ENCODE measurements at regions not wholly inside any gene's neighbourhood (a gene's known extent, or its start where the extent isn't known, plus 50 kb on each side); places are given as distances from the start of the nearest gene placed in this dataset.

DNA sequence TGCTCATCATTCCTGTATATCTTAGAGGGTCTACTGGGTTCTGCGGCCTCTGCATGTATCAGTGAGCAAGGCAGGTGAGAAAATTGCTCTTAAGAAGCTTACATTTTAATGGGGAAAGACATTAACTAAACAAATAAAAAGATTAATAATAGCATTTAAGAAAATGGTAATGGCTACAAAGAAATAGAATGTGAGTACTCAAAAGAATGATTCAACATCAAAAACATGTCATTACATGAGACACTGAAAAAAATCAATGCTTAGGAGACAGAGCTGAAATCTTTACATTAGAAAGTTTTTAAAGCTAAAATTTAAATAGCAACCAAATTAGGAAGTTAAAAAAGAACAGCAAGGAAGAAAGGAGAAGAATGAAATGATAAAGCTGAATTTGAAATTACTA lies 146.9 kb upstream of the PHACTR1 start:
- ChIA-PET CTCF (no interaction called here), POLR2A (no interaction called here)
- H3K9me3 Mint-ChIP-seq (ENCODE audit: insufficient read depth) = peaks cover 11% of the 10 kb centered on the region
- H3K27ac ChIP-seq (ENCODE audit: low read length in 2 of 2) = no peak overlapping the region
- no peaks in the 10 kb centered on the region for H3K4me1 ChIP-seq (ENCODE audit: control insufficient read depth in 2 of 2, insufficient read depth in 2 of 2, low read length in 2 of 2)
- no peak for DNase-seq
- no peak overlapping the region for H3K4me2 ChIP-seq (replicated peaks; ENCODE audit: low read depth, low read length, poor library complexity, severe bottlenecking)
- no peak overlapping the region for H2AFZ ChIP-seq (ENCODE audit: insufficient read depth, low read depth, low read length, poor library complexity, severe bottlenecking)
- no peak overlapping the region for H3K27ac Mint-ChIP-seq
- no peaks in the 10 kb centered on the region for H3K27me3 ChIP-seq (replicated peaks in 1 of 4; ENCODE audit: control extremely low read depth in 1 of 4, control insufficient read depth in 3 of 4, insufficient read depth in 4 of 4, low read length in 3 of 4)
- peaks cover under 1% of the 10 kb centered on the region for H3K27me3 Mint-ChIP-seq
- H3K4me1 Mint-ChIP-seq = no peaks in the 10 kb centered on the region
- H4K20me1 ChIP-seq (ENCODE audit: control insufficient read depth, insufficient read depth, low read length, poor library complexity, severe bottlenecking) = no peaks in the 10 kb centered on the region
- H3K4me3 ChIP-seq (ENCODE audit: control extremely low read depth in 1 of 5, extremely low read depth in 1 of 5, insufficient read depth in 1 of 5, low read depth in 2 of 5, low read length in 4 of 5) = no peak overlapping the region
- intact Hi-C loops (cut with micrococcal nuclease) = no loop called here
- H3K79me2 ChIP-seq (ENCODE audit: control insufficient read depth, insufficient read depth, low read length) = no peaks in the 10 kb centered on the region
- peaks cover 0 to 2% (median 0%) of the 10 kb centered on the region in 3 donors for H3K9me3 ChIP-seq (ENCODE audit: control extremely low read depth in 1 of 3, control insufficient read depth in 2 of 3, insufficient read depth in 1 of 3, low read length in 2 of 3)
- H3K36me3 ChIP-seq (replicated peaks in 1 of 2; ENCODE audit: control extremely low read depth in 1 of 2, control insufficient read depth in 1 of 2, extremely low read depth in 1 of 2, insufficient read depth in 2 of 2, low read length in 1 of 2) = no peaks in the 10 kb centered on the region
- ATAC-seq (ENCODE audit: low read depth) = no peak
- no peak overlapping the region for H3K4me3 Mint-ChIP-seq
- no CpG with 5 or more reads among the region's 1 CpG for WGBS (ENCODE audit: insufficient coverage)
- H3K9ac ChIP-seq (ENCODE audit: low read length) = no peak overlapping the region
- TF ChIP-seq, protein P1, sequence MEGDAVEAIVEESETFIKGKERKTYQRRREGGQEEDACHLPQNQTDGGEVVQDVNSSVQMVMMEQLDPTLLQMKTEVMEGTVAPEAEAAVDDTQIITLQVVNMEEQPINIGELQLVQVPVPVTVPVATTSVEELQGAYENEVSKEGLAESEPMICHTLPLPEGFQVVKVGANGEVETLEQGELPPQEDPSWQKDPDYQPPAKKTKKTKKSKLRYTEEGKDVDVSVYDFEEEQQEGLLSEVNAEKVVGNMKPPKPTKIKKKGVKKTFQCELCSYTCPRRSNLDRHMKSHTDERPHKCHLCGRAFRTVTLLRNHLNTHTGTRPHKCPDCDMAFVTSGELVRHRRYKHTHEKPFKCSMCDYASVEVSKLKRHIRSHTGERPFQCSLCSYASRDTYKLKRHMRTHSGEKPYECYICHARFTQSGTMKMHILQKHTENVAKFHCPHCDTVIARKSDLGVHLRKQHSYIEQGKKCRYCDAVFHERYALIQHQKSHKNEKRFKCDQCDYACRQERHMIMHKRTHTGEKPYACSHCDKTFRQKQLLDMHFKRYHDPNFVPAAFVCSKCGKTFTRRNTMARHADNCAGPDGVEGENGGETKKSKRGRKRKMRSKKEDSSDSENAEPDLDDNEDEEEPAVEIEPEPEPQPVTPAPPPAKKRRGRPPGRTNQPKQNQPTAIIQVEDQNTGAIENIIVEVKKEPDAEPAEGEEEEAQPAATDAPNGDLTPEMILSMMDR (IDR thresholded peaks at IDR 0.05) = no peak
- TF ChIP-seq EZH2 (IDR thresholded peaks at IDR 0.05; ENCODE audit: borderline replicate concordance, insufficient read depth, low read depth, low read length, poor library complexity, severe bottlenecking) = no peak

DNA sequence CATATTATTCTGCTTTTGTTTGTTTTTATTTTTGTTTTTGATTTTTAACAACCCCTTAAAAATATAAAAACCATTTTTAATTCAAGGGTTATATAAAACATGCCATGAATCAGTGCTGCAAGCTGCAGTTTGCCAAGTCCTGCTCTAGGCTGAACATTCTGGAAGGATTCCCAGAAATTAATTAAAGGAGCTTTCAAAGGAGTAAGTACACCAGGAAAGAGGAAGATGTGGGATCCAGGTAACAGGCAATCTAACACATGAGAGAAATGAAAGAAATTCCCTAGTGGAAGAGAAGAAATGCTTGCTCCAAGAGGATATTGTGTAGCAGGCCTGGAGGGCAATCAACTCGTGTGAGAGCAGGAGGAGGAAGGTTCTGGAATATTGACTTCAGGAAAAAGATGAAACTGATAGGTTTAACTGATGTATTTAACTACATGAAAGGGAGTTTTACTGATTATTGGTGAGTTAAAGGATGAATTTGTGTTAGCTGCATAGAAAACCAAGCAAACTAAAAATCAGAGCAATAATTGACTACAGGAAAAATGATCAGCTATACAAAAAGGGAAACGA lies 146.0 kb upstream of the PHACTR1 start:
- intact Hi-C loops (cut with micrococcal nuclease) = no loop called here
- H2AFZ ChIP-seq (ENCODE audit: insufficient read depth, low read depth, low read length, poor library complexity, severe bottlenecking) = no peak overlapping the region
- H3K4me3 ChIP-seq (ENCODE audit: control extremely low read depth in 1 of 5, extremely low read depth in 1 of 5, insufficient read depth in 1 of 5, low read depth in 2 of 5, low read length in 4 of 5) = no peak overlapping the region
- no peaks in the 10 kb centered on the region for H3K27me3 ChIP-seq (replicated peaks in 1 of 4; ENCODE audit: control extremely low read depth in 1 of 4, control insufficient read depth in 3 of 4, insufficient read depth in 4 of 4, low read length in 3 of 4)
- ChIA-PET CTCF (no interaction called here), POLR2A (no interaction called here)
- no peaks in the 10 kb centered on the region for H3K4me1 ChIP-seq (ENCODE audit: control insufficient read depth in 2 of 2, insufficient read depth in 2 of 2, low read length in 2 of 2)
- WGBS (ENCODE audit: insufficient coverage) = 86% methylated on average over 1 of the region's 2 CpGs
- TF ChIP-seq, protein P1 (IDR thresholded peaks at IDR 0.05) = no peak
- TF ChIP-seq EZH2 (IDR thresholded peaks at IDR 0.05; ENCODE audit: borderline replicate concordance, insufficient read depth, low read depth, low read length, poor library complexity, severe bottlenecking) = no peak
- H3K27ac Mint-ChIP-seq = no peak overlapping the region
- H3K4me1 Mint-ChIP-seq = no peaks in the 10 kb centered on the region
- H3K27me3 Mint-ChIP-seq = peaks cover 10% of the 10 kb centered on the region
- H3K9me3 ChIP-seq (ENCODE audit: control extremely low read depth in 1 of 3, control insufficient read depth in 2 of 3, insufficient read depth in 1 of 3, low read length in 2 of 3) = peaks cover 0 to 2% (median 0%) of the 10 kb centered on the region in 3 donors
- H3K9ac ChIP-seq (ENCODE audit: low read length) = no peak overlapping the region
- no peak overlapping the region for H3K4me2 ChIP-seq (replicated peaks; ENCODE audit: low read depth, low read length, poor library complexity, severe bottlenecking)
- DNase-seq (no peak), ATAC-seq (ENCODE audit: low read depth) (no peak)
- no peaks in the 10 kb centered on the region for H3K79me2 ChIP-seq (ENCODE audit: control insufficient read depth, insufficient read depth, low read length)
- no peaks in the 10 kb centered on the region for H3K36me3 ChIP-seq (replicated peaks in 1 of 2; ENCODE audit: control extremely low read depth in 1 of 2, control insufficient read depth in 1 of 2, extremely low read depth in 1 of 2, insufficient read depth in 2 of 2, low read length in 1 of 2)
- H4K20me1 ChIP-seq (ENCODE audit: control insufficient read depth, insufficient read depth, low read length, poor library complexity, severe bottlenecking) = no peaks in the 10 kb centered on the region
- peaks cover 8% of the 10 kb centered on the region for H3K9me3 Mint-ChIP-seq (ENCODE audit: insufficient read depth)
- H3K27ac ChIP-seq (ENCODE audit: low read length in 2 of 2) = no peak overlapping the region
- no peak overlapping the region for H3K4me3 Mint-ChIP-seq
